Mammary epithelial cell (primary cell): ENCODE measurements at regions not wholly inside any gene's neighbourhood (a gene's known extent, or its start where the extent isn't known, plus 50 kb on each side); places are given as distances from the start of the nearest gene placed in this dataset.

Source experiments
- EZH2 ChIP-seq: IDR thresholded peaks from 2 replicates; pipeline ENCODE4 v1.6.1; 2012; ENCODE audit warnings: low read length, inconsistent platforms, borderline replicate concordance
- TF ChIP-seq, protein P1 (sequence below), 2 donors: IDR thresholded peaks in 1 of 2; conservative IDR thresholded peaks in 1 of 2; 2 replicates each; pipeline ENCODE4 v1.5.1; 2011 to 2012; ENCODE audit warnings: inconsistent platforms in 2 of 2, low read length in 2 of 2, mild to moderate bottlenecking in 2 of 2, control low read depth in 1 of 2, low read depth in 1 of 2; ENCODE audit not compliant: insufficient read depth in 1 of 2; ENCODE audit errors: extremely low read depth in 1 of 2

DNA sequence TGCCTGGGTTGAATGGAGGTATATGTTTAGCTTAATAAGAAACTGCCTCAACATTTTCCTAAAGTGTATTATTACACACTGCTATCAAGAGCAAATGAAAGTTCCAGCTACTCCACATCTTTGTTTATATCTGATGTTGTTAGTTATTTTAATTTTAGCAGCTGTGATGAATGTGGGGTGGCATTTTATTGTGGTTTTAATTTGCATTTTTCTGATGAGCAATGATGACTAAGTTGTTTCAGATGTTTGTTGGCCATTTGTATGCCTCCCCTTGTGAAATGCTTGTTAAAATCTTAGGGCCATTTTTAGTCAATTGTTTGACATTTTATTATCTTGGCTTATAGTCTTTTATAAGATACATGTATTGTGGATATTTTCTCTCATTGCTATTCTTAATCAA lies 260.4 kb upstream of the SLCO3A1 start:
- TF ChIP-seq EZH2: no peak
- TF ChIP-seq, protein P1, sequence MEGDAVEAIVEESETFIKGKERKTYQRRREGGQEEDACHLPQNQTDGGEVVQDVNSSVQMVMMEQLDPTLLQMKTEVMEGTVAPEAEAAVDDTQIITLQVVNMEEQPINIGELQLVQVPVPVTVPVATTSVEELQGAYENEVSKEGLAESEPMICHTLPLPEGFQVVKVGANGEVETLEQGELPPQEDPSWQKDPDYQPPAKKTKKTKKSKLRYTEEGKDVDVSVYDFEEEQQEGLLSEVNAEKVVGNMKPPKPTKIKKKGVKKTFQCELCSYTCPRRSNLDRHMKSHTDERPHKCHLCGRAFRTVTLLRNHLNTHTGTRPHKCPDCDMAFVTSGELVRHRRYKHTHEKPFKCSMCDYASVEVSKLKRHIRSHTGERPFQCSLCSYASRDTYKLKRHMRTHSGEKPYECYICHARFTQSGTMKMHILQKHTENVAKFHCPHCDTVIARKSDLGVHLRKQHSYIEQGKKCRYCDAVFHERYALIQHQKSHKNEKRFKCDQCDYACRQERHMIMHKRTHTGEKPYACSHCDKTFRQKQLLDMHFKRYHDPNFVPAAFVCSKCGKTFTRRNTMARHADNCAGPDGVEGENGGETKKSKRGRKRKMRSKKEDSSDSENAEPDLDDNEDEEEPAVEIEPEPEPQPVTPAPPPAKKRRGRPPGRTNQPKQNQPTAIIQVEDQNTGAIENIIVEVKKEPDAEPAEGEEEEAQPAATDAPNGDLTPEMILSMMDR (conservative IDR thresholded peaks at IDR 0.05 in 1 of 2, IDR thresholded peaks at IDR 0.05 in 1 of 2; ENCODE audit: extremely low read depth in 1 of 2, insufficient read depth in 1 of 2, low read depth in 1 of 2, low read length in 2 of 2): no peak
